ENCODE measurements at regions not wholly inside any gene's neighbourhood (a gene's known extent, or its start where the extent isn't known, plus 50 kb on each side); places are given as distances from the start of the nearest gene placed in this dataset.
"Not testable (repeated sequence)": the region's sequence is repeated elsewhere in the genome, so short reads cannot be mapped to it uniquely, and the experiment has no call there.

GRCh38 chr1:170789063-170789462 is 125.1 kb downstream of the PRRX1 start:
- no peak for DNase-seq (ENCODE audit: low read depth)

- no peak for DNase-seq (ENCODE audit: low read depth)
These were observed 126.2 kb downstream of the PRRX1 start for GRCh38 chr1:170790175-170790574.

- peak; percentile 11 for DNase-seq (ENCODE audit: low read depth)
These were observed 126.7 kb downstream of the PRRX1 start for GRCh38 chr1:170790651-170791071.

GRCh38 chr1:170791941-170792340 is 128.0 kb downstream of the PRRX1 start:
- DNase-seq (ENCODE audit: low read depth), result no peak

- DNase-seq (ENCODE audit: low read depth), result no peak
These were observed 135.1 kb upstream of the MROH9 start for GRCh38 chr1:170800265-170800664.

GRCh38 chr1:170800812-170801211 is 134.5 kb upstream of the MROH9 start:
- DNase-seq (ENCODE audit: low read depth), result no peak

GRCh38 chr1:170803711-170804110 is 131.6 kb upstream of the MROH9 start:
- DNase-seq (ENCODE audit: low read depth), result no peak

- DNase-seq (ENCODE audit: low read depth), result no peak
These were observed 130.9 kb upstream of the MROH9 start for GRCh38 chr1:170804419-170804818.

- DNase-seq (ENCODE audit: low read depth), result no peak
These were observed 130.5 kb upstream of the MROH9 start for GRCh38 chr1:170804879-170805278.

GRCh38 chr1:170806961-170807360 is 128.4 kb upstream of the MROH9 start:
- no peak for DNase-seq (ENCODE audit: low read depth)

GRCh38 chr1:170807432-170807831 is 127.9 kb upstream of the MROH9 start:
- peak; percentile 67 for DNase-seq (ENCODE audit: low read depth)

- no peak for DNase-seq (ENCODE audit: low read depth)
These were observed 127.0 kb upstream of the MROH9 start for GRCh38 chr1:170808216-170808885.

GRCh38 chr1:170811013-170811412 is 124.3 kb upstream of the MROH9 start:
- DNase-seq (ENCODE audit: low read depth), result not testable (repeated sequence)

GRCh38 chr1:170819781-170820180 is 115.6 kb upstream of the MROH9 start:
- no peak for DNase-seq (ENCODE audit: low read depth)

GRCh38 chr1:170823120-170823519 is 112.2 kb upstream of the MROH9 start:
- peak; percentile 33 for DNase-seq (ENCODE audit: low read depth)

GRCh38 chr1:170831276-170831675 is 104.1 kb upstream of the MROH9 start:
- DNase-seq (ENCODE audit: low read depth), result no peak

- DNase-seq (ENCODE audit: low read depth), result peak; percentile 7
These were observed 99.2 kb upstream of the MROH9 start for GRCh38 chr1:170836141-170836540.

- no peak for DNase-seq (ENCODE audit: low read depth)
These were observed 95.0 kb upstream of the MROH9 start for GRCh38 chr1:170840371-170840770.

- no peak for DNase-seq (ENCODE audit: low read depth)
These were observed 82.0 kb upstream of the MROH9 start for GRCh38 chr1:170853302-170853701.

GRCh38 chr1:170853867-170854266 is 81.5 kb upstream of the MROH9 start:
- DNase-seq (ENCODE audit: low read depth), result no peak

- DNase-seq (ENCODE audit: low read depth), result no peak
These were observed 80.7 kb upstream of the MROH9 start for GRCh38 chr1:170854677-170855076.

- DNase-seq (ENCODE audit: low read depth), result peak; percentile 21
These were observed 78.9 kb upstream of the MROH9 start for GRCh38 chr1:170856455-170856854.

GRCh38 chr1:170857955-170858354 is 77.4 kb upstream of the MROH9 start:
- no peak for DNase-seq (ENCODE audit: low read depth)

- DNase-seq (ENCODE audit: low read depth), result no peak
These were observed 71.7 kb upstream of the MROH9 start for GRCh38 chr1:170863621-170864020.
